HUES6 (cell line): ENCODE measurements at regions not wholly inside any gene's neighbourhood (a gene's known extent, or its start where the extent isn't known, plus 50 kb on each side); places are given as distances from the start of the nearest gene placed in this dataset.

Experiments
- H3K27ac ChIP-seq: 2 replicates; pipeline ENCODE4 v1.7.0; 2013; ENCODE audit warnings: low read depth, mild to moderate bottlenecking, low read length, inconsistent platforms
- H3K27me3 ChIP-seq: 2 replicates; pipeline ENCODE4 v1.6.1; 2013; ENCODE audit warnings: low read length; ENCODE audit not compliant: control insufficient read depth, insufficient read depth
- H3K36me3 ChIP-seq: 2 replicates; pipeline ENCODE4 v1.6.1; 2013; ENCODE audit warnings: low read length; ENCODE audit not compliant: control insufficient read depth, insufficient read depth
- H3K4me1 ChIP-seq: 2 replicates; pipeline ENCODE4 v1.6.1; 2013; ENCODE audit warnings: low read length; ENCODE audit not compliant: control insufficient read depth, insufficient read depth
- H3K4me3 ChIP-seq: 2 replicates; pipeline ENCODE4 v1.5.1; 2013; ENCODE audit warnings: low read depth, low read length
- H3K9ac ChIP-seq: one replicate; pipeline ENCODE4 v1.6.1; 2013; ENCODE audit warnings: mild to moderate bottlenecking, low read length
- H3K9me3 ChIP-seq: 2 replicates; pipeline ENCODE4 v1.6.1; 2013; ENCODE audit warnings: low read depth, low read length; ENCODE audit not compliant: control insufficient read depth, insufficient read depth

GRCh38 chr20:19079536-19080299, 132.7 kb upstream of the SLC24A3 start:
- Histone ChIP-seq H3K36me3 (no peaks in the 10 kb centered on the region), H3K4me3 (no peak overlapping the region)

GRCh38 chr20:19081937-19082336, 130.5 kb upstream of the SLC24A3 start:
- Histone ChIP-seq H3K9ac (no peak overlapping the region), H3K4me1 (no peaks in the 10 kb centered on the region), H3K27me3 (no peaks in the 10 kb centered on the region), H3K36me3 (no peaks in the 10 kb centered on the region), H3K4me3 (no peak overlapping the region), H3K9me3 (peaks cover 4% of the 10 kb centered on the region; the same call in 1 of the 2 replicates), H3K27ac (no peak overlapping the region)

More at GRCh38 chr20:19079536-19080299, 132.7 kb upstream of the SLC24A3 start:
- no peaks in the 10 kb centered on the region for H3K4me1 ChIP-seq
- H3K9me3 ChIP-seq: peaks cover 4% of the 10 kb centered on the region; the same call in 1 of the 2 replicates
- no peak overlapping the region for H3K27ac ChIP-seq
- no peak overlapping the region for H3K9ac ChIP-seq
- H3K27me3 ChIP-seq: no peaks in the 10 kb centered on the region

GRCh38 chr20:19083136-19083621, 129.3 kb upstream of the SLC24A3 start:
- H3K9ac ChIP-seq: no peak overlapping the region
- no peaks in the 10 kb centered on the region for H3K27me3 ChIP-seq
- no peak overlapping the region for H3K27ac ChIP-seq
- H3K4me3 ChIP-seq: no peak overlapping the region
- no peaks in the 10 kb centered on the region for H3K4me1 ChIP-seq
- H3K36me3 ChIP-seq: no peaks in the 10 kb centered on the region
- H3K9me3 ChIP-seq: peaks cover 4% of the 10 kb centered on the region; the same call in 1 of the 2 replicates

- Histone ChIP-seq H3K9me3 (no peaks in the 10 kb centered on the region), H3K27me3 (no peaks in the 10 kb centered on the region), H3K36me3 (no peaks in the 10 kb centered on the region)
Measured at GRCh38 chr20:19090332-19090731, 122.1 kb upstream of the SLC24A3 start.

GRCh38 chr20:19094959-19095541, 117.4 kb upstream of the SLC24A3 start:
- Histone ChIP-seq H3K9ac (no peak overlapping the region), H3K36me3 (no peaks in the 10 kb centered on the region), H3K9me3 (no peaks in the 10 kb centered on the region), H3K27ac (no peak overlapping the region), H3K4me1 (peaks cover 13% of the 10 kb centered on the region), H3K4me3 (no peak overlapping the region), H3K27me3 (no peaks in the 10 kb centered on the region)

More at GRCh38 chr20:19090332-19090731, 122.1 kb upstream of the SLC24A3 start:
- Histone ChIP-seq H3K4me3 (no peak overlapping the region), H3K27ac (no peak overlapping the region), H3K9ac (no peak overlapping the region), H3K4me1 (peaks cover 4% of the 10 kb centered on the region)

DNA sequence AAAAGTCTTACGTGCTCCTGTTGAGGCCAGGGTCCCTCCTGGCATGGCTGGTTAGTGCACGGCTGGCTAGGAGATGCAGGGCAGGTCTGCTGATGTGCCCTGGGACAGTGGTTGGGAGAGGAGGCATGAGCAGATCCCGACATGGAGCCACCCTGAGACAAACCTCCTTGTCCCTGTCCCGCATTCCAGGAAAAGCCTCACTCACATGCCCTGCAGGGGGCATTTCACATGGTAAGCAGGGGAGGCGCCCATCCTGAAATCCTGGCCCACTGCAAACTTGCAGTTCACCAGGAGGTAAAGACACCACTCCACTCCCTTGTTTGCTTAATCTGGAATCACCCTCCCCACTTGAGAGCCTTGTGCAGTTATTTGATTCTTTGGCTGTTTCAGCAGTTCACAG, 116.7 kb upstream of the SLC24A3 start:
- Histone ChIP-seq H3K9me3 (no peaks in the 10 kb centered on the region), H3K36me3 (no peaks in the 10 kb centered on the region), H3K27me3 (no peaks in the 10 kb centered on the region), H3K4me1 (peaks cover 13% of the 10 kb centered on the region), H3K4me3 (no peak overlapping the region), H3K9ac (no peak overlapping the region), H3K27ac (no peak overlapping the region)

- Histone ChIP-seq H3K9ac (no peak overlapping the region), H3K36me3 (no peaks in the 10 kb centered on the region), H3K27me3 (no peaks in the 10 kb centered on the region), H3K9me3 (no peaks in the 10 kb centered on the region), H3K4me1 (peaks cover 13% of the 10 kb centered on the region), H3K27ac (no peak overlapping the region), H3K4me3 (no peak overlapping the region)
Measured at GRCh38 chr20:19096843-19097242, 115.6 kb upstream of the SLC24A3 start.

GRCh38 chr20:19098117-19098516, 114.3 kb upstream of the SLC24A3 start:
- Histone ChIP-seq H3K27me3 (no peaks in the 10 kb centered on the region), H3K9ac (no peak overlapping the region), H3K27ac (no peak overlapping the region), H3K36me3 (no peaks in the 10 kb centered on the region), H3K4me3 (no peak overlapping the region), H3K9me3 (0 out of 2 replicates have a peak, but pooled peaks cover 4% of the 10 kb centered on the region), H3K4me1 (peaks cover 13% of the 10 kb centered on the region)

- 0 out of 2 replicates have a peak, but pooled peaks cover 4% of the 10 kb centered on the region for H3K9me3 ChIP-seq
- no peak overlapping the region for H3K27ac ChIP-seq
- H3K4me1 ChIP-seq: peaks cover 13% of the 10 kb centered on the region
- no peak overlapping the region for H3K4me3 ChIP-seq
- no peak overlapping the region for H3K9ac ChIP-seq
- H3K27me3 ChIP-seq: no peaks in the 10 kb centered on the region
- H3K36me3 ChIP-seq: no peaks in the 10 kb centered on the region
Measured at GRCh38 chr20:19098806-19099578, 113.5 kb upstream of the SLC24A3 start.

DNA sequence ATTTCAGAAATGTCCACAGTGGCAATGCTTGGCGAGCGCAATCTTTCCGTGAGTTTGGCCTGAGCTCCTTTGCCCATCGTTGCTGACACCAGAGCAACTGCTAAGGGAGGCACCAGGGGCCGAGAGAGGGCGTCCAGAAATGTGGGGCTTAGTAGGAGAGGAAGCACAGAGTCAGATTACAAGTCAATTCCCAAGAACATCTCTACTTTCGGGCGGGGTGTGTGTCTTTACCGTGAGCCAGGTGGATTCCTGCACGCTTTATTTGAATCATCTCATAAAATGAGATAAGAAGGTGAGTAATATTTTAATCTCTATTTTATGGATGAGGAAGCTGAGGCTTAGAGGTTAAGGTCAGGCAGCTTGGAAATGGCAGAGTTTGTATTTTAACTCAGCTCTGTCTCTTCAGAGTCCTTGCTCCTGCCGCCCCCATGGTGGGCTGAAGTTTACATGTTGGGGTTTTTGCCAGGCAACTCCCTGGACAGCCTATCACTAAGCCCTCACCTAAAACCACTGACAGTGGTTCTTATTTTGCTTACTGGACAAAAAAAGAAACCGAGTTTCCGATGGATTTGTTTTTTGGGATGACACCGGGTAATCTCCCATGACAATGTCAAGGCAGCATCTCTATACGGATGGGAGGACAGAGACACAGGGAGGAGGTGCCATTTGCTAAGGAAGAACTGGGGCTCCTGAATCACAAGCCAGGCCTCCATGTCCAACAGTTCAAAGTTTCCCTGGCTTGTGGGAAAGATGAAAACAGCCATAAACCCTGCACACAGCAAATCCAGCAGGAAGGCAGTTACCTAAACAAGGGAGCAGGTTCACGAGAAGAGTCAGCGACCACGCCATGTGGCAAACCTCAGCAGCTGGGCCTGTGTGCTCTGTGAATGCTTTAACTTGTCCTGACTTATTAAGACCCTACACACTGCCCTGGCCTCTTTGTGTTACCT, 112.6 kb upstream of the SLC24A3 start:
- Histone ChIP-seq H3K36me3 (no peaks in the 10 kb centered on the region), H3K9me3 (0 out of 2 replicates have a peak, but pooled peaks cover 4% of the 10 kb centered on the region), H3K27ac (no peak overlapping the region), H3K9ac (no peak overlapping the region), H3K4me3 (no peak overlapping the region), H3K27me3 (no peaks in the 10 kb centered on the region), H3K4me1 (peaks cover 13% of the 10 kb centered on the region)
